Colonic mucosa (tissue), 4 donors: ENCODE measurements at regions not wholly inside any gene's neighbourhood (a gene's known extent, or its start where the extent isn't known, plus 50 kb on each side); places are given as distances from the start of the nearest gene placed in this dataset.

ENCODE experiments used
- DNase-seq: peaks from one replicate; pipeline ENCODE4 v3.0.0-alpha.2; 2020
- H3K27ac ChIP-seq: fragments of 200-600 bp; one replicate; pipeline ENCODE4 v1.8.0; 2021
- H3K27me3 ChIP-seq: fragments of 200-600 bp; one replicate; pipeline ENCODE4 v1.8.0; 2021
- H3K36me3 ChIP-seq: fragments of 200-600 bp; one replicate; pipeline ENCODE4 v1.8.0; 2021
- H3K4me1 ChIP-seq: fragments of 200-600 bp; one replicate; pipeline ENCODE4 v1.8.0; 2021; ENCODE audit warnings: mild to moderate bottlenecking
- H3K4me3 ChIP-seq: fragments of 200-600 bp; one replicate; pipeline ENCODE4 v1.8.0; 2021
- H3K9ac ChIP-seq, 2 donors: one replicate each; pipeline ENCODE4 v1.7.0; 2013; ENCODE audit warnings: control low read depth in 2 of 2, low read depth in 2 of 2, low read length in 2 of 2
- H3K9me3 ChIP-seq: fragments of 200-600 bp; one replicate; pipeline ENCODE4 v1.8.0; 2021
- CTCF ChIP-seq: fragments of 200-600 bp; IDR thresholded peaks from one replicate; pipeline ENCODE4 v1.8.0; 2022; ENCODE audit warnings: antibody characterized with exemption, mild to moderate bottlenecking
- intact Hi-C: fragments of 100-400 bp; cut with DNase I; formaldehyde crosslinking; loops from one replicate; pipeline ENCODE4 v1.14.1; 2022
- donor health status: healthy.
- donor health status: DM: no; HTN: no; CAD: no.
- donor health status: DM: no; HTN: no; CAD: no.

- no peaks in the 10 kb centered on the region for H3K4me1 ChIP-seq
- H3K27ac ChIP-seq: no peak overlapping the region
- H3K4me3 ChIP-seq: no peak overlapping the region
- H3K9ac ChIP-seq: no peak overlapping the region
- H3K27me3 ChIP-seq: no peaks in the 10 kb centered on the region
- intact Hi-C loops: no loop called here
- TF ChIP-seq CTCF: no peak
- H3K9me3 ChIP-seq: no peaks in the 10 kb centered on the region
- DNase-seq: no peak
- no peaks in the 10 kb centered on the region for H3K36me3 ChIP-seq
Observed at GRCh38 chr6:137766596-137767370, 100.3 kb upstream of the TNFAIP3 start.

GRCh38 chr6:137767465-137767864, 99.6 kb upstream of the TNFAIP3 start:
- no peak for TF ChIP-seq CTCF
- Histone ChIP-seq H3K27ac (no peak overlapping the region), H3K36me3 (no peaks in the 10 kb centered on the region), H3K4me3 (no peak overlapping the region), H3K4me1 (no peaks in the 10 kb centered on the region), H3K9me3 (no peaks in the 10 kb centered on the region), H3K9ac (no peak overlapping the region), H3K27me3 (no peaks in the 10 kb centered on the region)
- intact Hi-C loops: no loop called here
- no peak for DNase-seq

- no peak for TF ChIP-seq CTCF
- no peaks in the 10 kb centered on the region for H3K27me3 ChIP-seq
- no peaks in the 10 kb centered on the region for H3K9me3 ChIP-seq
- H3K4me1 ChIP-seq: no peaks in the 10 kb centered on the region
- intact Hi-C loops: no loop called here
- H3K27ac ChIP-seq: no peak overlapping the region
- no peaks in the 10 kb centered on the region for H3K36me3 ChIP-seq
- DNase-seq: no peak
- H3K9ac ChIP-seq: no peak overlapping the region
- H3K4me3 ChIP-seq: no peak overlapping the region
Observed at GRCh38 chr6:137767911-137768690, 99.0 kb upstream of the TNFAIP3 start.

- H3K27ac ChIP-seq: no peak overlapping the region
- H3K27me3 ChIP-seq: no peaks in the 10 kb centered on the region
- no peak for DNase-seq
- H3K9me3 ChIP-seq: no peaks in the 10 kb centered on the region
- no peaks in the 10 kb centered on the region for H3K36me3 ChIP-seq
- no peak overlapping the region for H3K9ac ChIP-seq
- no peaks in the 10 kb centered on the region for H3K4me1 ChIP-seq
- intact Hi-C loops: no loop called here
- H3K4me3 ChIP-seq: no peak overlapping the region
- no peak for TF ChIP-seq CTCF
Observed at GRCh38 chr6:137768935-137769334, 98.1 kb upstream of the TNFAIP3 start.

GRCh38 chr6:137769797-137770362, 97.2 kb upstream of the TNFAIP3 start:
- Histone ChIP-seq H3K27me3 (no peaks in the 10 kb centered on the region), H3K9me3 (no peaks in the 10 kb centered on the region), H3K4me3 (no peak overlapping the region), H3K4me1 (no peaks in the 10 kb centered on the region), H3K9ac (no peak overlapping the region), H3K27ac (no peak overlapping the region), H3K36me3 (no peaks in the 10 kb centered on the region)
- TF ChIP-seq CTCF: no peak
- intact Hi-C loops: no loop called here
- DNase-seq: no peak
